Epithelial cell of prostate (primary cell): ENCODE measurements at regions not wholly inside any gene's neighbourhood (a gene's known extent, or its start where the extent isn't known, plus 50 kb on each side); places are given as distances from the start of the nearest gene placed in this dataset.
A peak's percentile ranks its signal among the peaks of the same experiment; 100 is the strongest.
"Not testable (repeated sequence)": the region's sequence is repeated elsewhere in the genome, so short reads cannot be mapped to it uniquely, and the experiment has no call there.

Experiments used
- DNase-seq: peaks from one replicate; pipeline ENCODE4 v3.0.0-alpha.2; 2011; ENCODE audit warnings: low read depth, low spot score
- H3K27ac ChIP-seq: fragments of 450-650 bp; 2 replicates; pipeline ENCODE4 v1.5.1; 2017; ENCODE audit warnings: mild to moderate bottlenecking

DNA sequence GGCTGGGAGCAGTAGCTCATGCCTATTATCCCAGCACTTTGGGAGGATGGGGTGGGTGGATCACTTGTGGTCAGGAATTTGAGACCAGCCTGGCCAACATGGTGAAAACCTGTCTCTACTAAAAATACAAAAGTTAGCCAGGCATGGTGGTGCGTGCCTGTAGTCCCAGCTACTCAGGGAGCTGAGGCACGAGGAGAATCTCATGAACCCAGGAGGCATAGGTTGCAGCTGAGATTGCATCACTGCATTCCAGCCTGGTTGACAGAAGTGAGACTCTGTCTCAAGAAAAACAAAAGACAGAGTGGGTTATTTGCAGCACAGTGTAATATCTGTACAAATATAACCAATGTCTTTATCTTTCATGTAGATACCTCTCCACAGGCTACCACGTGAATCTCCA is 606.2 kb upstream of the CITED2 start:
- peak overlapping the region; percentile 10 for H3K27ac ChIP-seq
- not testable (repeated sequence) for DNase-seq

DNA sequence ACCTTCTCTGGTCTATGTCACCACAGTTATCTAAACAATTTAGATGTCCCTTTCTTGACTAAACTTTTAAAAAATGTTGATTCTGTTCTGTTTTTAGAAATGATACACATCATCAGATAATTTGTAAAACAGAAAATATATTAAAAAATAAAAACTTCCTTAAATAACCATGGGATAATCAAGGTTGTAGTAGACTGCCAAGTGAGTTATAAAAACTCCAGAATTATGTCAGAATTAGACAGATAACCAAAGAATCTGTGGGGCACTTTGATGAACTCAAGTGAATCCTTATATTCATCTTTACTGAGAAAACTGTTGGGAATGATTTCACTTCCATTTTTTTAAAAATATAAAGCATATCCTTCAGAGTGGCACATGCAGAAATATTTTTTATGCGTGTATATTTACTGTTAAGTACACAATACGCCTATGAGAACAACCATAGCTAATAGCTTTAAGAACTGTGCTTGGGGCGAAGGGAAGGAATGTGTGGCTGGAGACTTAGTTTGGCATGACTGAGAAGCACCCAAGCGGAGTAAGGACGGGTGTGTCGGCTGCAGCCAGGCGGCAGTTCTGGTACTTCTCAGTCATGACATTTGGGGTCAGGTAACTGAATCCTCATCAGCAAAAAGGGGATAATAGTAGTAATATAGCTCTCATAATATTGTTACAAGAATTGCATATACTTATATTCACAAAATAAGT is 604.7 kb upstream of the CITED2 start:
- no peak overlapping the region for H3K27ac ChIP-seq
- no peak for DNase-seq

DNA sequence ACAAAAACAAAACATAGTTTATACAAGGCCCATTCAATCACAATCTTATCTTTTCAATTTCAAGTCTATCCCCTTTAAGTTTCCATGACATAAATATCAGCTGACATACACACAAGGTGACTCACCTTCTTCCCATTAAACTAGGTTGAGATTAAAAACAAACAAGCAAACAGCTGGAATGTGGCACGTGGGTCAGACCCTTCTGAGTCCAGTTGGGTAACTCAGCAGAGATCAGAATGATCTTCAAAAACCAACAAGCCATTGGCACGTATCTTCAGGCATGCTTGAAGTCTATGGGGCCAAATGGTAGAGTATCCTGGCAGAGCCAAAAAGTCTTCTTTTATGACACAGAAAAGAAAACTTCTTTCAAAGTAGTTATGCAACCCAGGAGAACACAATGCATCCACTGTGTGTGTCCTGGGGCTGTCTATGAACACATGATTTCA is 603.5 kb upstream of the CITED2 start:
- peak overlapping the region; percentile 50 for H3K27ac ChIP-seq
- DNase-seq: peak; percentile 50

DNA sequence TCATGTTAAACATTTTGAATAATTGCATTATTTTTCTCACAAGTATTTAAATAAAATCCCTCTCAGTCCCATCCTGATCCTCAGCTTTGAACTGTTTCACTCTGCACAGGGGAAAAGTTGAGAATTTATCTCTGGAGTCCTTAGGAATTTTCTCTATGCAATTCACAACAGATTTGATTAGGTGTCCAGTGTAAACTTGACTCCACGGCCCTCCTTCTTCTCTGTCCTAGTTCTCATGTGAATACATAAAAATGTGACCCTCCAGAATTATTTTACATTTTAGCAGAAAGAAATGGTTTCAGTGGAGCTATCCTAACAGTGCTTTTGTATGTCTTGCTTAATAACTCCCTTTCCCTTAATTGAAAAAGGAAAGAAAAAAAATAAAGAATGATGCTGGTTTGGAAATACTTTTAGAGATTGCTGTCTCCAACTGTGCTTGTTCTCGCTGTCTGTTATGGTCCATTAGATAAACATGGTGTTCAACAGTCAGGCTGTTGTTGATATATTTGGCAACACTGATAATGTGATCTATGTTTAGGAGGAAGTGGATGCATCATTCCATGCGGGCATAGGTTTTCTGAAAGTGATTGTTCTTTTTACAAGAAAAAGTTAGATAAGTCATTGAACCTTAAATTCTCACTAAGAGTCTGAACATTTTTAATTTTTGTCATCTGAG is 599.4 kb upstream of the CITED2 start:
- H3K27ac ChIP-seq: no peak overlapping the region
- DNase-seq: peak; percentile 14

DNA sequence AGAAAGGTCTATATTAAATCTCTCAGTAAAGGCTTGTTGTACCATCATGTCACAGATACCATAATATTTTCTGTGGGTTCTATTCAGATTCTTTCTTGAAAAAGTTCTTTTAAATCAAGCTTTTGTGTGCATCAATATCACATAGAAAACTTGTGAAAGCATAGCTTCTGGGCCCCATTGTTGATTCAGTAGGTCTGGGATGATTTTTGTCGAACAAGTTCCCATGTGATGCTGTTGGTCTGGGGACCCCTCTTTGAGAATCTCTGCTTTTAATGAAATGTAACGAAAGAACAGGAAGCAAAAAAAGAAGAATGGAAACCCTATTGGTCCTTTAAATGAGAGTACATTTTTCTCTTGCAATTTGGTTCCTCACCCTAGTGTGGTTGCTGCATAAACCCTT is 597.7 kb upstream of the CITED2 start:
- H3K27ac ChIP-seq: no peak overlapping the region
- no peak for DNase-seq

DNA sequence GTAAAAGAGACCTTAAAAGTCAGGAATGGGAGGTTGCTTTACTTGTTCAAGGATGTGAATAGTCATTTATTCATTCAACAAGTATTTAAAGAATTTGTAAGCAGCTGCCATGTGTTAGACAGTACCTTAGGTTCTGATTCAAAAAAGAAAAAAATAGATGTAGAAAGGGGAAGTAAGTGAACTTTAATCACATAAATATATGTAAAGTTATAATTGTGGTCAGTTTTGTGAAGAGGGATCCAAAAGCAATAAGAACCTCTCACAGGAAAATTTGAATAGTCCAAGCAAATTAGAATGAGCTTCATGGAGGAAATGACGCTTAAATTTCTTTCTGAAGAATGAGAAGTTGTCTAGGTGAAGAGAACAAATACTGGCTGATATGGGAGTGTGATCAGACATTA is 596.1 kb upstream of the CITED2 start:
- peak overlapping the region; percentile 43 for H3K27ac ChIP-seq
- DNase-seq: no peak

DNA sequence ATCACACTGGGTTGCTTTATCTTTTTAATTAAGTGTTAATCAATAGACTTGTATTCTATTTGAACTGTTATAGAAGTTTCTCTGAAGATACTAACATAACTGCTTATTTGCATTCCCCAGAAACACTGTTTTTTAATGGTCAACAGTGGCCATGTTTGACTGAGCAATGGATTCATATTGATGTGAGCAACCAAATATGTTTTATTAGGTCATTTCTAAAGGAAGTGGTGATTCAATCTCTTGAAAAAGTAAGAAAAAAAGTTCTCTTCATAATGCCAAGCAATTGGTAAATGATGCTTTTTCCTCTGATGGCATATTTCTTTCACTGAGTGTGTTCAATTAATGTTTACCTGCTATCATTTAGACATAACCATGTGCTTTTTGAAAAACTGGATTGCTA is 593.0 kb upstream of the CITED2 start:
- no peak overlapping the region for H3K27ac ChIP-seq
- DNase-seq: no peak

DNA sequence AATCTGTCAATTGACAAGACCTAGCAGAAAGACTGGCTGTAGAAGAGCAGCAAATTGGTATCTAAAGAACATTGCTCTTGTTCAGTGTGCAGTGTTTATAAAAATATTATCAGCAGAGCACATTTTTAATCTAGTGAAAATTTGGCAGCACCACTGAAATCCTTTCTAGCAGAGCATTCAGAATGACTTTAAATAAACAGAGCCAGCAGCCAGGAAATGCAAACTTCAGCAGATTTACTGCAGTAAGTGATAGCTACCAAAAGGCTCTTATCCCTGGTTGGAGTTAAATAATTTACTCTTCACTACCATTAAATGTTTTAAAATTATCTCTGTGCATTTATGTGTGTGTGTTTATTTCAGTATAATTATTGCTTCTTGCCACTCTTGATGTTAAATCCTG is 590.9 kb upstream of the CITED2 start:
- no peak overlapping the region for H3K27ac ChIP-seq
- no peak for DNase-seq

DNA sequence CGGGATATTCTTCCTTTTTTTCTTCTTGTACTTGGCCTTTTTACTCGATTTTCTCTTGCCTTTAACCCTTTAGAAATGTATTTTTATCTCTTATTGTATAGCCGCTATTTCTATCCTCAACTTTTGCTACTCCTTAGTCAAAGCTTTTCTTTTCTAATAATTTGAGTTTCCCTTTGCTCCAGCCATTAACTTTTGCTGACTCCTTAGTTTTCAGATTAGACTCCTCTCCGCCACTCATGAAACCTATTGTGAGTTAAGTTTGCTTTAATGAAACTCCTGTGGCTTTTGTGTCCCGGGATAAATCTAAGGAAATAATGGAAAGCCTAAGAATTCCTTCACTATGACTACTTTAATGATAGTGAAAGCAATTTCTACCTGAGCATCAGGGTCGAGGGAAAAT is 590.3 kb upstream of the CITED2 start:
- no peak for DNase-seq
- no peak overlapping the region for H3K27ac ChIP-seq

DNA sequence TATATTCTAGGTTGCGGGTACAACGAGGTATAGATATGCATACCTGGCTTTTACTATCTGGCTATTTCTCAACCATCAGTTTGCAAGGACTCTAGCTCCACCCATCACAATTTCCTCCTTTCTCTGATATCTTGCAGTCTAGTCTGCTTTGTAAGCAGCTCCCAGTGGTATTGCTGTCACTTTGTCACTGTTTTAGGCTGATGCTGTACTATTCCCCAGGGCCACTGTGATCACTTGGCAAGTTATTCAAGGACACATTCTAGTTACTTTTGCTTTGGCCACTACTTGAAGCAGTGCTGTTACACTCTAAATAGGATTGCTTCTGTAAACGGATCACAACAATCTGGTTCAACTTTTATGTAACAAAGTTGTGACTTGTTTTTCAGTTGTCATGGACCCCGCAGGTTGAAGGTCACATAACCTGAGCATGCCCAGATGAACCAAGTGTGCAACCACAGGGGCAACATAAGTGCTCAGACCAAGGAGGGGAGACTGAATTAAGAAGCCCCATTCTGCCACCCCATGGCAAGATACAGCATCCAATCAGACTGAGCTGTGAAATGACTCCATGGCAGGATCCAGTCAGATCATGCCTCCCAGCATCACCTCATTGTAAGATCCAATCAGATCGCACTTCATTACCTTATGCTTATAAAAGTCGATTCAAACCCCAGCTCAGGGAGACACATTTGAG is 588.4 kb upstream of the CITED2 start:
- no peak for DNase-seq
- no peak overlapping the region for H3K27ac ChIP-seq

DNA sequence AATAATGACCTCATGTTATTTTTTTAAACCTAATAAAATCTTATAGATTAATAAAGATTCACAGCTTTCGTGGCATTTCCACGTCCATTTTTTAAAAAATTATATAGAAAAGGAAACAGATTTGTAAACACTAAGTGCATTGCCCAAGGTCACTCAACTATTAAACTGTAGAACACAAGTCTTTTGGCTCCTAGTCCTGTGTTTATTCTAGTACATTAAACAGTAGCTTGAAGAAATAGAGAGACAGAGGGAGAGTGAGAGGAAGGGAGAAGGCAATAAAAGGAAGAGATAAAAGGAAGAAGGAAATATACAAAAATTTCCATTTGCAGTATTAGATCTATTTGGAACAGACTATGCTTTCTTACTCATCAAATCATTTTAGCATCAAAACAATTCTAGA is 586.7 kb upstream of the CITED2 start:
- no peak for DNase-seq
- no peak overlapping the region for H3K27ac ChIP-seq

DNA sequence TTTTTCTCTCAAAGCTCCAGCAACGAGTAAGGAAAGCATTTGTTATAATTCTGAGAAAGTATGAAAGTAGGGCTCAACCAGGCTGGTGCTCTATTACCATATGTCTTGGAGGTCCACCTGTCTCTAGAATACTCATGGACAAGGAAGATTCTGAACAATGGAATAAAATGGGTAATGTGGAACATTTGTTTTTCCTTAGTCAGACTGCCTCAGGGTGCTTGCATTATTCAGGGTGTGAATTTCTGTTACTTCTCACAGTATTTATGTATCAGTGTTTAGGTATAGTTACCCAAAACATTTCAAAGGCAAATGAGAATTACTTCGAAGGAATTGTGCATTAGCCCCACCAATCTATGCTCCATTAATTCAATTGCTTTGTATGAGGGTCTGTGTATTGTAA is 586.2 kb upstream of the CITED2 start:
- no peak for DNase-seq
- no peak overlapping the region for H3K27ac ChIP-seq

DNA sequence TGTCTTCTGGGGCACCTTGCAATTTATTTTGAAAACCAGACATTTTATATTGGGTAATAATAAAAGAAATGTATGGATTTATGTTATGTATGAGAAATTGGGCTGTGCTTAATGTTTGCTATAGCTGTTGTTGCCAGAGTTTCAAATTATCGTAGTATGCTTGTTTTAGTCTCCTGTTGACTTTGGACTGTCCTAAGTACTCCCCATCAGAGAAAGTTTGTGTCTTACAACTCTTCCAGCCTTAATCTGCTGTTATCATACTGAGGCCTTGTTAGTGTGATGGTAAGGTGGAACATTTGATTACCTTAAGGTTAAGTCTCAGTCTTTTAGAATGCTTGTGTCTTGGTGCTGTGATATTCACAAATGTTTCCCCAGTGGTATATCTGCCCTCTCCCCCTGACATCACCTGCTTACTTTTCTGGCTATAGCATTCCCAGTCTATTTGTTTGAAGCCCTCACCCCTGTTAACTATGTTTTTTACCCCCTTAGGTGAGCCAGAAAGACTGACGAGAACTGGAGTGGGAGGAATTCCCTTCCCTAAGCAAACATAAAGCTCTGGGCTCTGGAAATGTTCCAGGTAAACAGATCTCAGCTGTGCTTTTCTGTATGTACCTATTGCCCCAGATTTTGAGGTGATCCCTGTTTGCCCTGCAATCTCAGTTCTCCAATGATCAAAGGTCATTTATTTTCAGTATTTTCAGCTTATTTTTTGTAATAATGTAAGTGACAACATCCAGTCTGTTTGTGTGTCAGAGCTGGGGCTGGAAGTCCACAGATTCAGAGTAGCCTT is 581.1 kb upstream of the CITED2 start:
- H3K27ac ChIP-seq: no peak overlapping the region
- no peak for DNase-seq

DNA sequence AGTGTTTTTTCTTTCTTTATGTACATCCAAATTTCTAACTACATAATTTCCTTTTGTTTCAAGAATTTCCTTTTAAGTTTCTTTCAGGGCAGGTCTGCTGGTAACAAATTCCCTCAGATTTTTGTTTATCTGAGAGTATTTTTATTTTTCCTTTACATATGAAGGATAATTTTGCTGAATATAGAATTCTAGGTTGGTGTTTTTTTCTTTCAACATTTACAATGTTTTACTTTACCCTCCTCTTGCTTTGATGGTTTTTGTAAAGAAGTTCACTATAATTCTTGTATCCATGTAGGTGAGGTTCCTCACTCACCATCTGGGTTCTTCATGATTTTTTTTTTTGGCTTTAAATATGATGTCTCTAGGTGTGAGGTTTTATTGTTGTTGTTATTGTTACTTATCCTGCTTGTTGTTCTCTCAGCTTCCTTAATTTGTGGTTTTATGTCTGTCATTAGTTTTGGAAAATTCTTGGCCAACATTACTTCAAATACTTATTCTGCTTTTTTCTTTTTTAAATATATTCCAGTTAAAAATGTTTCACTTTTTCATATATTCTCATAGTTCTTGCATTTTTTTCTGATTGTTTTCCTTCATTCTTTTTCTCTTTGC is 580.1 kb upstream of the CITED2 start:
- H3K27ac ChIP-seq: no peak overlapping the region
- DNase-seq: no peak

DNA sequence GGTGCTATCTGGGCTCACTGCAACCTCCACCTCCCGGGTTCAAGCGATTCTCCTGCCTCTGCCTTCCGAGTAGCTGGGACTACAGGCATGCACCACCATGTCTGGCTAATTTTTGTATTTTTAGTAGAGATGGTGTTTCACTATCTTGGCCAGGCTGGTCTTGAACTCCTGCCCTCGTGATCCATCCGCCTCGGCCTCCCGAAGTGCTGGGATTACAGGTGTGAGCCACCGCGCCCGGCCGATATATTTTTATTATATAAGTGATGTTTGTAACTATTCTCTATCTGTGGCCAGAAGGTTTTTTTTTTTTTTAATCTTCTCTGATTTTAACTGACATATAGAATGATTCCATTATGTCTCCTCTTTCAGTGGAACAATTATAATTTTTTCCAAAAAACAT is 579.3 kb upstream of the CITED2 start:
- DNase-seq, H3K27ac ChIP-seq: not testable (repeated sequence)

DNA sequence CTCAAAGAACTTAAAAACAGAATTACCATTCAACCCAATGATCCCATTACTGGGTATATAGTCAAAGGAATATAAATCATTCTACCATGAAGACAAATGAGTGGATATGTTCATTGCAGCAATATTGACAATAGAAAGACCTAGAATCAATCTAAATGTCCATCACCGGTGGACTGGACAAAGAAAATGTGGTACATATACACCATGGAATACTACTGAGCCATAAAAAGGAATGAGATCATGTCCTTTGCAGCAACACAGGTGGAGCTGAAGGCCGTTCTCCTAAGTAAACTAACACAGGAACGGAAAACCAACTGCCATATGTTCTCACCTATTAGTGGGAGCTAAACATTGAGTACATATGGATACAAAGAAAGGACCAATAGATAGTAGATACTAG is 576.7 kb upstream of the CITED2 start:
- no peak overlapping the region for H3K27ac ChIP-seq
- DNase-seq: no peak

DNA sequence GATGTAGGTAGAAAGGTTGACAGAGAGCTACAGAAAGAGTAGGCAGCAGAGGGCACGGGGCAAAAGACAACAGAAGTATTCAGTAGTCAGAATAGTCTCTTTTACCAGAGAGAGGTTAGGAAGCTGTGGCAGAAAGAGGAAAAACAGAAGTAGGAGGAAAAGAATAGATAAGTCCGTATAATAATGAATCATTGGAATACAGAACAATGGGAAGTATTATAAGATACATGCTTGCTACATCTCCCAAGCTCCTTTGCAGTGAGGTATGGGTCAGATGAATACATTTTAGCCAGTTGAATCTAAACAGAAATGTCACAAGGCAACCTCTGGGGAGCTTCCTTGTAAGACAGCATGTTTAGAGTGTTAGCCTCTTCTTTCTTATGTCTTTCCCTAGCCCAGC is 570.5 kb upstream of the CITED2 start:
- no peak for DNase-seq
- H3K27ac ChIP-seq: no peak overlapping the region

DNA sequence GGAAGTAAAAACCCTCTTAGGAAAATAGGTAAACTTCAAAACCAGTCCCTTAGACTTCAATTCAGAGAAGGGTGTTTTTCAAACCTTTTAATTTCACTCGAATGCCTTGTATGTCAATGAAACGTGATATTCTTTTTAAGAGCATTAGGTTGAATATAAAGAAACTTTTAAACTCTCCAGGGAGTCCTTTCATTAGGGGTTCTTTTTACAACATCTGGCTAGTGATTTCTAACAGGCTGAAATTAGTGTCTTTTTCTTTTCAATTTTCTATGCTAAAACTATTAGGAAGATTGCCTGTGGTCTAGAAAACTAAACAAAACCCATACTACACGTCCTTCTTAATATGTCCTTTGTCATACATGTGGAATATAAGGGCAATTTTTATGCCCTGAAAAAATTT is 569.7 kb upstream of the CITED2 start:
- DNase-seq: no peak
- H3K27ac ChIP-seq: peak overlapping the region; percentile 23

DNA sequence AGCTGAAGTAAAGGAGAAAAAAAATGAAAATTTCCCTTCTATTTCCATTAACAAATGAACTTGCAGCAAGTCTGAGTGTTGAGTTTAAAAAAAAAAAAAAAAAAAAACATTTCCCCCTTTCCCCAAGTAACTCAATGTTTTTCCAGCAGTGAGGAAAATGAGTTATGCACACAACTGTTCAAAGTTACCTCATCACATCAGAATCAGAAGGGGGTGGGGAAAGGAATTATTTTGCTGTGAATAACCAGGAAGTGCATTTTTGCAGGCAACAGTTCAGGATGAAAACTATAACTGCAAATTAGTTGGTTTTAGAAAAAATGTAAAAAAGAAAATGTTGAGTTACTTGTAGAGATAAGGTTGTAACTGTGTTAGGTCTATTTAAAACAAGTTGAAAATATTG is 568.9 kb upstream of the CITED2 start:
- DNase-seq: no peak
- peak overlapping the region; percentile 23 for H3K27ac ChIP-seq

DNA sequence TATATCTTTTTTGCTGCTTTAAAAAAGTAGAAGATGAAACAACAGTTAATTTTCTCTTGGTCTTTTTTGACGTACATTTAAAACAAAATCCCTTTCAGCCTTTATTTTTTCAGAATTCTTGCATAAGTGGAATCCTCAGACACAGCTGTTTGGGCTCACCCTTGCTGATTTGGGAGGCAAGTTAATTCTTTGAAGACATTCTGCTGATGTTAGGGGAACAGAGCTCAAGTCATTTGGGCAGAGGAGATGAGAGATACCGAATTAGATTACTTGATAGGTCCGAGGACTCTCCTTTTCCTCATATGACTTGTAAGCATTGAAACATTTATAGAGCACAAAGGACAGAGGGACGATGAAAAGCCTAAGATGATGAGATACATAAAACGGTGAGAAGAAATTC is 567.9 kb upstream of the CITED2 start:
- H3K27ac ChIP-seq: no peak overlapping the region
- DNase-seq: no peak
